Endothelial cell of umbilical vein (primary cell): ENCODE measurements at regions not wholly inside any gene's neighbourhood (a gene's known extent, or its start where the extent isn't known, plus 50 kb on each side); places are given as distances from the start of the nearest gene placed in this dataset.

Experiments
- CTCF ChIP-seq, 2 donors: IDR thresholded peaks; 1 replicate in 1 of 2; 2 replicates in 1 of 2; pipeline ENCODE4 v1.5.1; 2011; ENCODE audit warnings: low read length in 2 of 2, mild to moderate bottlenecking in 2 of 2, moderate library complexity in 2 of 2, control low read depth in 1 of 2, inconsistent platforms in 1 of 2, low read depth in 1 of 2; ENCODE audit not compliant: insufficient read depth in 1 of 2; ENCODE audit errors: extremely low read depth in 1 of 2
- EZH2 ChIP-seq: IDR thresholded peaks from 2 replicates; pipeline ENCODE4 v1.6.1; 2012; ENCODE audit warnings: borderline replicate concordance, low read depth, mild to moderate bottlenecking, moderate library complexity, low read length, inconsistent platforms; ENCODE audit not compliant: severe bottlenecking
- FOS ChIP-seq: IDR thresholded peaks from 2 replicates; pipeline ENCODE4 v1.6.1; 2011; ENCODE audit warnings: mild to moderate bottlenecking, low read length, moderate library complexity, borderline replicate concordance; ENCODE audit not compliant: insufficient read depth
- GATA2 ChIP-seq: IDR thresholded peaks from 2 replicates; pipeline ENCODE4 v1.7.0; 2011; ENCODE audit warnings: low read depth, mild to moderate bottlenecking, moderate library complexity, mixed read lengths, low read length; ENCODE audit not compliant: insufficient read length, insufficient read depth
- JUN ChIP-seq: IDR thresholded peaks from 2 replicates; pipeline ENCODE4 v1.6.1; 2011; ENCODE audit warnings: borderline replicate concordance, low read depth; ENCODE audit not compliant: insufficient read length, insufficient read depth
- MAX ChIP-seq: IDR thresholded peaks from 2 replicates; pipeline ENCODE4 v1.6.1; 2011; ENCODE audit not compliant: insufficient read depth, insufficient read length
- MYC ChIP-seq: IDR thresholded peaks from one replicate; pipeline ENCODE4 v1.6.1; 2011; ENCODE audit warnings: mild to moderate bottlenecking, low read depth, low read length
- POLR2A ChIP-seq: IDR thresholded peaks from 2 replicates; pipeline ENCODE4 v1.6.1; 2012; ENCODE audit warnings: low read depth, mild to moderate bottlenecking, control low read depth, low read length
- POLR2AphosphoS5 ChIP-seq: IDR thresholded peaks from 2 replicates; pipeline ENCODE4 v1.6.1; 2012; ENCODE audit warnings: low read depth, mild to moderate bottlenecking, control low read depth, low read length, moderate library complexity; ENCODE audit not compliant: insufficient read depth

GRCh38 chr15:35633677-35634076, 87.7 kb upstream of the DPH6 start:
- TF ChIP-seq EZH2: no peak
- TF ChIP-seq CTCF (IDR thresholded peaks at IDR 0.05; ENCODE audit: extremely low read depth in 1 of 2, insufficient read depth in 1 of 2, low read depth in 1 of 2, low read length in 2 of 2): no peak
- TF ChIP-seq GATA2: no peak
- TF ChIP-seq POLR2AphosphoS5: no peak
- no peak for TF ChIP-seq MYC
- TF ChIP-seq MAX: no peak
- no peak for TF ChIP-seq JUN
- TF ChIP-seq POLR2A: no peak
- no peak for TF ChIP-seq FOS
